ENCODE measurements at regions not wholly inside any gene's neighbourhood (a gene's known extent, or its start where the extent isn't known, plus 50 kb on each side); places are given as distances from the start of the nearest gene placed in this dataset.

- no peak for DNase-seq (ENCODE audit: extremely low spot score)
- POLR2A ChIA-PET: no interaction called here
- TF ChIP-seq ELF4 (IDR thresholded peaks at IDR 0.05) (no peak), LEF1 (IDR thresholded peaks at IDR 0.05; ENCODE audit: borderline replicate concordance) (no peak), FOXM1 (IDR thresholded peaks at IDR 0.05; ENCODE audit: borderline replicate concordance) (no peak), HDGF (IDR thresholded peaks at IDR 0.05; ENCODE audit: borderline replicate concordance) (no peak), TARDBP (IDR thresholded peaks at IDR 0.05) (no peak), BHLHE40 (IDR thresholded peaks at IDR 0.05; ENCODE audit: borderline replicate concordance) (no peak), FOXA1 (IDR thresholded peaks at IDR 0.05) (no peak), SUZ12 (IDR thresholded peaks at IDR 0.05) (no peak), CTBP1 (IDR thresholded peaks at IDR 0.05; ENCODE audit: borderline replicate concordance) (no peak), NFRKB (IDR thresholded peaks at IDR 0.05) (no peak), L3MBTL2 (conservative IDR thresholded peaks at IDR 0.05) (no peak), FOXK2 (IDR thresholded peaks at IDR 0.05) (no peak), PKNOX1 (IDR thresholded peaks at IDR 0.05) (no peak), ARNT (IDR thresholded peaks at IDR 0.05) (no peak), SP1 (IDR thresholded peaks at IDR 0.05) (no peak), ZNF384 (IDR thresholded peaks at IDR 0.05) (no peak)
- CTCF ChIA-PET: no interaction called here
Measured at GRCh38 chr22:44382116-44383038, 69.6 kb upstream of the SHISAL1 start.

GRCh38 chr22:44381761-44382115 lies 69.0 kb upstream of the SHISAL1 start:
- ChIA-PET CTCF (no interaction called here), POLR2A (no interaction called here)
- no peak for TF ChIP-seq BHLHE40 (IDR thresholded peaks at IDR 0.05; ENCODE audit: borderline replicate concordance)
- no peak for TF ChIP-seq ARNT (IDR thresholded peaks at IDR 0.05)
- no peak for TF ChIP-seq CTBP1 (IDR thresholded peaks at IDR 0.05; ENCODE audit: borderline replicate concordance)
- no peak for DNase-seq (ENCODE audit: extremely low spot score)

- no peak for DNase-seq (ENCODE audit: extremely low spot score)
- POLR2A ChIA-PET: no interaction called here
- no peak for TF ChIP-seq ZNF384 (IDR thresholded peaks at IDR 0.05)
- CTCF ChIA-PET: no interaction called here
Measured at GRCh38 chr22:44380756-44381486, 68.2 kb upstream of the SHISAL1 start.

- no peak for DNase-seq (ENCODE audit: extremely low spot score)
- TF ChIP-seq LEF1 (IDR thresholded peaks at IDR 0.05; ENCODE audit: borderline replicate concordance) (no peak), PKNOX1 (IDR thresholded peaks at IDR 0.05) (no peak), L3MBTL2 (conservative IDR thresholded peaks at IDR 0.05) (no peak)
- ChIA-PET POLR2A (no interaction called here), CTCF (no interaction called here)
Measured at GRCh38 chr22:44379817-44380755, 67.3 kb upstream of the SHISAL1 start.

- ChIA-PET POLR2A (no interaction called here), CTCF (no interaction called here)
- DNase-seq (ENCODE audit: extremely low spot score): no peak
- TF ChIP-seq SP1 (IDR thresholded peaks at IDR 0.05): no peak
- no peak for TF ChIP-seq TARDBP (IDR thresholded peaks at IDR 0.05)
- TF ChIP-seq SUZ12 (IDR thresholded peaks at IDR 0.05): no peak
Measured at GRCh38 chr22:44378380-44378779, 65.6 kb upstream of the SHISAL1 start.

- no peak for TF ChIP-seq FOXA1 (IDR thresholded peaks at IDR 0.05)
- no peak for TF ChIP-seq TARDBP (IDR thresholded peaks at IDR 0.05)
- TF ChIP-seq ARNT (IDR thresholded peaks at IDR 0.05): no peak
- TF ChIP-seq ZNF384 (IDR thresholded peaks at IDR 0.05): no peak
- TF ChIP-seq SP1 (IDR thresholded peaks at IDR 0.05): no peak
- TF ChIP-seq HDGF (IDR thresholded peaks at IDR 0.05; ENCODE audit: borderline replicate concordance): no peak
- no peak for TF ChIP-seq NFRKB (IDR thresholded peaks at IDR 0.05)
- no peak for TF ChIP-seq ELF4 (IDR thresholded peaks at IDR 0.05)
- TF ChIP-seq LEF1 (IDR thresholded peaks at IDR 0.05; ENCODE audit: borderline replicate concordance): no peak
- no peak for TF ChIP-seq L3MBTL2 (conservative IDR thresholded peaks at IDR 0.05)
- no peak for TF ChIP-seq FOXM1 (IDR thresholded peaks at IDR 0.05; ENCODE audit: borderline replicate concordance)
- no peak for TF ChIP-seq BHLHE40 (IDR thresholded peaks at IDR 0.05; ENCODE audit: borderline replicate concordance)
- TF ChIP-seq CTBP1 (IDR thresholded peaks at IDR 0.05; ENCODE audit: borderline replicate concordance): no peak
- no peak for TF ChIP-seq SUZ12 (IDR thresholded peaks at IDR 0.05)
- no peak for TF ChIP-seq PKNOX1 (IDR thresholded peaks at IDR 0.05)
- TF ChIP-seq FOXK2 (IDR thresholded peaks at IDR 0.05): no peak
- CTCF ChIA-PET: interaction anchor here (0.6 kb wide), 1 partner anchor 314 kb away, joined by 3 read pairs; no protein-coding TSS in a partner anchor
- POLR2A ChIA-PET: no interaction called here
Measured at GRCh38 chr22:44375451-44375850, 62.7 kb upstream of the SHISAL1 start.

More at GRCh38 chr22:44375451-44375850, 62.7 kb upstream of the SHISAL1 start:
- no peak for DNase-seq (ENCODE audit: extremely low spot score)
